Parathyroid adenoma (tissue), 2 donors: ENCODE measurements at regions not wholly inside any gene's neighbourhood (a gene's known extent, or its start where the extent isn't known, plus 50 kb on each side); places are given as distances from the start of the nearest gene placed in this dataset.

Experiments
- H2AFZ ChIP-seq: fragments of 300-600 bp; sonication (generic); one replicate; pipeline ENCODE4 v1.7.0; 2017; ENCODE audit warnings: antibody characterized with exemption, mild to moderate bottlenecking
- H3K27ac ChIP-seq: fragments of 300-600 bp; sonication (generic); one replicate; pipeline ENCODE4 v1.7.0; 2017
- H3K27me3 ChIP-seq: fragments of 300-600 bp; sonication (generic); one replicate; pipeline ENCODE4 v1.7.0; 2017; ENCODE audit warnings: low read length; ENCODE audit not compliant: control insufficient read depth, insufficient read depth
- H3K36me3 ChIP-seq: fragments of 300-600 bp; sonication (generic); one replicate; pipeline ENCODE4 v1.7.0; 2017; ENCODE audit warnings: low read length; ENCODE audit not compliant: control insufficient read depth, insufficient read depth
- H3K4me1 ChIP-seq: fragments of 300-600 bp; sonication (generic); one replicate; pipeline ENCODE4 v1.7.0; 2017; ENCODE audit warnings: control low read depth
- H3K4me2 ChIP-seq: fragments of 300-600 bp; sonication (generic); one replicate; pipeline ENCODE4 v1.7.0; 2017; ENCODE audit warnings: low read length
- H3K4me3 ChIP-seq: fragments of 300-600 bp; sonication (generic); one replicate; pipeline ENCODE4 v1.7.0; 2017; ENCODE audit warnings: low read depth, low read length
- H3K79me2 ChIP-seq: fragments of 300-600 bp; sonication (generic); one replicate; pipeline ENCODE4 v1.7.0; 2017; ENCODE audit warnings: control low read depth
- H3K9ac ChIP-seq: fragments of 300-600 bp; sonication (generic); one replicate; pipeline ENCODE4 v1.7.0; 2017; ENCODE audit warnings: mild to moderate bottlenecking
- H3K9me3 ChIP-seq: fragments of 300-600 bp; sonication (generic); one replicate; pipeline ENCODE4 v1.7.0; 2017; ENCODE audit warnings: low read length; ENCODE audit not compliant: control insufficient read depth
- TF ChIP-seq, protein P1 (sequence below): fragments of 300-600 bp; sonication (generic); IDR thresholded peaks from one replicate; pipeline ENCODE4 v1.7.0; 2017; ENCODE audit warnings: antibody characterized with exemption, mild to moderate bottlenecking
- donor health status: primary hyperparathyroidism.

DNA sequence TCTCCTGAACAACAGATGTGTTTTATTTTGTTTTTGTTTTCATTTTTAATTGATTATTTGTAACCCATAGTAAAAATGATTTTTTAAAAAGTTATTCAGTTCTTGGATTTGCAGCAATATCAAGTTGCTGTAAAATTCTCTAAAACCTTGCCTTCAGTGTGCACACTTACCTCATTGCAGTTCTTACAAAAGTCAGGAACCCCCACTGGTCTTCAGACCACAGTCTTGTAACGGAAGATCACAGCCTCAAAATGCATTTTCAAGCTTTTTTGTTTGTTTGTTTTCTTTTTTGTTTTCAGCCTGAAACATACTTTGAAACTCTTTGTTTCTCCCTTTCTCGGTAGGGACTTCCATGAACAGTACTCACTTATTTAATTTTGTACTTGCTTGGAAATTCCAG, 1012.8 kb upstream of the GYPC start:
- no peaks in the 10 kb centered on the region for H3K9me3 ChIP-seq
- no peak overlapping the region for H3K27ac ChIP-seq
- H3K4me3 ChIP-seq = no peak overlapping the region
- no peak overlapping the region for H3K9ac ChIP-seq
- no peaks in the 10 kb centered on the region for H3K36me3 ChIP-seq
- no peak overlapping the region for H3K4me2 ChIP-seq
- no peaks in the 10 kb centered on the region for H3K79me2 ChIP-seq
- TF ChIP-seq, protein P1, sequence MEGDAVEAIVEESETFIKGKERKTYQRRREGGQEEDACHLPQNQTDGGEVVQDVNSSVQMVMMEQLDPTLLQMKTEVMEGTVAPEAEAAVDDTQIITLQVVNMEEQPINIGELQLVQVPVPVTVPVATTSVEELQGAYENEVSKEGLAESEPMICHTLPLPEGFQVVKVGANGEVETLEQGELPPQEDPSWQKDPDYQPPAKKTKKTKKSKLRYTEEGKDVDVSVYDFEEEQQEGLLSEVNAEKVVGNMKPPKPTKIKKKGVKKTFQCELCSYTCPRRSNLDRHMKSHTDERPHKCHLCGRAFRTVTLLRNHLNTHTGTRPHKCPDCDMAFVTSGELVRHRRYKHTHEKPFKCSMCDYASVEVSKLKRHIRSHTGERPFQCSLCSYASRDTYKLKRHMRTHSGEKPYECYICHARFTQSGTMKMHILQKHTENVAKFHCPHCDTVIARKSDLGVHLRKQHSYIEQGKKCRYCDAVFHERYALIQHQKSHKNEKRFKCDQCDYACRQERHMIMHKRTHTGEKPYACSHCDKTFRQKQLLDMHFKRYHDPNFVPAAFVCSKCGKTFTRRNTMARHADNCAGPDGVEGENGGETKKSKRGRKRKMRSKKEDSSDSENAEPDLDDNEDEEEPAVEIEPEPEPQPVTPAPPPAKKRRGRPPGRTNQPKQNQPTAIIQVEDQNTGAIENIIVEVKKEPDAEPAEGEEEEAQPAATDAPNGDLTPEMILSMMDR = no peak
- no peaks in the 10 kb centered on the region for H3K27me3 ChIP-seq
- H2AFZ ChIP-seq = no peak overlapping the region
- H3K4me1 ChIP-seq = no peaks in the 10 kb centered on the region

DNA sequence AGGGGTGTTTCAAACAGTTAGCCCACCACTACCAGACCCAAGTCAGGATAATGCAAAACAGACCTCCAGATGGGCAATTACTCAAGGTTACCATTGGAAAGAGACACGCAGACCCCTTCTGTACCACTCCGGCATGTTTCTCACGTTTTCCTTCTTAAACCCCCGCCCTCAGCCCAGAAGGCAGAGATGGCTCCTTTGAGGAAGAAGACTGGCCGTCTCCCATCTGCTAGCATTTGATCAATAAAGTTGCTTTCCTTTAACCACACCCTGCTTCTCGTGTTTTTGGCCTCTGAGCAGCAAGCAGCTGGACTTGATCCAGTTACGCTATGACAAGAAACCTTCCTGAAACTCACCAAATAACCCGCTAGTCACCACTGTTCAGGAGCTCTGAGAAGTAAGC, 1012.4 kb upstream of the GYPC start:
- no peak overlapping the region for H3K27ac ChIP-seq
- no peak overlapping the region for H3K9ac ChIP-seq
- no peaks in the 10 kb centered on the region for H3K4me1 ChIP-seq
- H3K4me2 ChIP-seq = no peak overlapping the region
- no peaks in the 10 kb centered on the region for H3K27me3 ChIP-seq
- no peaks in the 10 kb centered on the region for H3K79me2 ChIP-seq
- H3K4me3 ChIP-seq = no peak overlapping the region
- no peaks in the 10 kb centered on the region for H3K36me3 ChIP-seq
- H3K9me3 ChIP-seq = no peaks in the 10 kb centered on the region
- H2AFZ ChIP-seq = no peak overlapping the region
- TF ChIP-seq, protein P1 = no peak

DNA sequence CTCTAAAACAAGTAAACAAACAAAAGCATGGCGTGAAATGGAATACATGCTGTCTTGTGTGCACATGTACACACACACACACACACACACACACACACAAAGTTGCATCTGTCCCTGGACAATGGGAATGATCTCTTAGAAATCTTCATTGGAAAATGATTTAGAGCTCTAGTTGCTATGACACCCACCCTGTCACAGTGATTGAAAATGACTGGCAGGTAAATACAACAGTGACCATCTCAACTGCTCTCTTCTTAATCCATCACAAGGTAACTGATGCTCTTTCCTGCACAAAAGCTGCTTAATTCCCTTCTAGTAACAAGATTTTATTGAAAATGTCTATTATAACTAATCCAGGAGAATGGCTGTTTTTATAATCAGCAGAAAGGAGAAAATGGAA, 1011.7 kb upstream of the GYPC start:
- Histone ChIP-seq H2AFZ (no peak overlapping the region), H3K4me2 (no peak overlapping the region), H3K9me3 (no peaks in the 10 kb centered on the region), H3K9ac (no peak overlapping the region), H3K27ac (no peak overlapping the region), H3K79me2 (no peaks in the 10 kb centered on the region), H3K4me3 (no peak overlapping the region), H3K36me3 (no peaks in the 10 kb centered on the region), H3K27me3 (no peaks in the 10 kb centered on the region), H3K4me1 (no peaks in the 10 kb centered on the region)
- TF ChIP-seq, protein P1 = no peak

DNA sequence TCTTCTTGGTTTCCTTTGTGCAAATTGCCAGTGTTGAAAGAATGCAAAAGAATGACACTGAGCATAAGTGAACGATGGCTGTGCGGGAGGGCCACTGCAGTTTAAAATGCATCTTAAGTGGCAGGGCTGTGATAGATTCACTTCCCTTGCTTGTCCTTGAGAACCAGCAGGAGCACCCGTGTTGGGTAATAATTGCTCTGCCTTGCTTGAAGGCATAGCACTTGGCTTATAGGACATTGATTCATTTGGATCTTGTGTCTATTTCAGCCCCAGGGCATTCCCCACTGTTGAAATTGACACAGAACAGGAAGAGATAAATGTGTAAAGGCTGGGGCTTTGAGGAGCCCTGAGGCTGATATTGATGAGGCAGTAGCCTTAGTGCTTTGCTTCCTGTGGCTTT, 1003.7 kb upstream of the GYPC start:
- no peaks in the 10 kb centered on the region for H3K36me3 ChIP-seq
- H3K4me2 ChIP-seq = no peak overlapping the region
- H3K27me3 ChIP-seq = no peaks in the 10 kb centered on the region
- TF ChIP-seq, protein P1 = no peak
- H3K9ac ChIP-seq = no peak overlapping the region
- no peaks in the 10 kb centered on the region for H3K4me1 ChIP-seq
- no peaks in the 10 kb centered on the region for H3K9me3 ChIP-seq
- no peaks in the 10 kb centered on the region for H3K79me2 ChIP-seq
- no peak overlapping the region for H2AFZ ChIP-seq
- H3K4me3 ChIP-seq = no peak overlapping the region
- no peak overlapping the region for H3K27ac ChIP-seq

DNA sequence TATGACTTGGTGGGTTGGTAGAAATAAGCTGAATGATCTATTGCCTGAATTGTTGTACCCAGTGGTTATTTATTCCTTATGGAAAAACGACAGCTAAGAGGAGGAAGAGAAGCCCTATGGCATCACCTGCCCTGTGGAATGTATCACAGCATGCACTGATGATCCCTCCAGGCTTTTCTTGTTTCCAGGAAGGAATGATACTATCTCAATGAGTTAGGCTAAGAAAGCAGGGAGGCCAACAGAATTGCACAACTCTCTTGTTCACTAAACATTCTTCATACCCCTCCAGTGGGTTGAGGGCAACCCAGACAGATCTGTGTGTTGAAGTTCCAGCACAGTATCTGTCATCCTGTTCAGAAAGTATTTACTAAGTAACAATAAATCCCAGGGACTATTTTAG, 1001.7 kb upstream of the GYPC start:
- Histone ChIP-seq H3K27ac (no peak overlapping the region), H3K4me1 (no peaks in the 10 kb centered on the region), H3K9ac (no peak overlapping the region), H2AFZ (no peak overlapping the region), H3K27me3 (no peaks in the 10 kb centered on the region), H3K79me2 (no peaks in the 10 kb centered on the region), H3K4me2 (no peak overlapping the region), H3K4me3 (no peak overlapping the region), H3K9me3 (no peaks in the 10 kb centered on the region), H3K36me3 (no peaks in the 10 kb centered on the region)
- TF ChIP-seq, protein P1 = no peak
